ENCODE measurements at regions not wholly inside any gene's neighbourhood (a gene's known extent, or its start where the extent isn't known, plus 50 kb on each side); places are given as distances from the start of the nearest gene placed in this dataset.
"Not testable (repeated sequence)": the region's sequence is repeated elsewhere in the genome, so short reads cannot be mapped to it uniquely, and the experiment has no call there.

- no peak for DNase-seq (ENCODE audit: low spot score)
Observed at GRCh38 chr14:55979096-55979495, 139.1 kb upstream of the PELI2 start.

GRCh38 chr14:55979781-55980180 is 138.4 kb upstream of the PELI2 start:
- DNase-seq (ENCODE audit: low spot score) = no peak

DNA sequence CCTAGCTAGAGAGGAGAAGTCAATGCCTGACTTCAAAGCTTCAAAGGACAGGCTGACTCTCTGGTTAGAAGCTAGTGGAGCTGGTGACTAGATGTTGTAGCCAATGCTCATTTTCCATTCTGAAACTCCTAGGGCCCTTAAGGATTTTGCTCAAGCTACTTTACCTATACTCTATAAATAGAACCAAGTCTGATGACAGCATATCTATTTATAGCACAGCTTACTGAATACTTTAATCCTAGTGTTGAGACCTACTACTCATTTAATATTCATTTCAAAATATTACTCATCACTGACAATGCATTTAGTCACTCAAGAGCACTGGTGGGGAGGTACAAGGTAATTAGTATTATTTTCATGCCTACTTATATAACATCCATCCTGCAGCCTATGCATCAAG is 137.2 kb upstream of the PELI2 start:
- no peak for DNase-seq (ENCODE audit: low spot score)

DNA sequence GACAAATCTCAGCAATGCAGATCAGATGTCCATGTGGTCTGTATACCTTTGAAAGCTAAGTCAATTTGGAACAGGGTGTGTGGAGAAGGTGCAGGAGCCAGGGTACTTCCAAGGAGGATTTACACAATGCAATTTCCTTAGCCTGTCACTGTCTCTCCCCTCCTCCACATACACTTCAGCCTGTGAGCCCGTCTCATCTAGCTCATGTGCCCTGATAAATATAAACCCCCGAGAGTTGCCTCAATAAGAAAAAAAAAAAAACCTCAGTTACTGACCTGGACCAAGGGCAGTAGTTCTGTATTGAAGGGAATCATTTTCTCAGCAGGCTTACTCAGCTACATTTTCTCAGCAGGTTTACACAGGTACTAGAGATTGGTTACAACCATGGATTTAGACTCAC is 132.1 kb upstream of the PELI2 start:
- DNase-seq (ENCODE audit: low spot score) = no peak

DNA sequence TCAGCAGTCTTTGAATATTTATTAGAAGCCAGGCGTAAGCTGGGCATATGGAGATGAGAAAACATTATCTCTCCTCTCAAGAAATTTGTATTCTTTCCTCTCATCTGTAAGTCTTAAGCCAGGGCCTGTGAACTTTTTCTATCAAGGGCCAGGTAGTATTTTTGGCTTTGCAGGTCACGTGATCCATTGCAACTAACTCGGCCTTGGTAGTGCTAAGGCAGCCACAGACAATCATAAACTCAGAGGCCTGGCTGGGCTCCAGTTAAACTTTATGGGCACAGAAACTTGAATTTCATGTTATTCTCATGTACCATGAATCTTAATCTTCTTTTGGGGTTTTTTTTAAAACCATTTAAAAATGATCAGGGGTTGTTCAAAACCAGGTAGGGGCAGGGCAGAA is 117.4 kb upstream of the PELI2 start:
- no peak for DNase-seq (ENCODE audit: low spot score)

- DNase-seq (ENCODE audit: low spot score) = no peak
Observed at GRCh38 chr14:56002342-56002741, 115.9 kb upstream of the PELI2 start.

DNA sequence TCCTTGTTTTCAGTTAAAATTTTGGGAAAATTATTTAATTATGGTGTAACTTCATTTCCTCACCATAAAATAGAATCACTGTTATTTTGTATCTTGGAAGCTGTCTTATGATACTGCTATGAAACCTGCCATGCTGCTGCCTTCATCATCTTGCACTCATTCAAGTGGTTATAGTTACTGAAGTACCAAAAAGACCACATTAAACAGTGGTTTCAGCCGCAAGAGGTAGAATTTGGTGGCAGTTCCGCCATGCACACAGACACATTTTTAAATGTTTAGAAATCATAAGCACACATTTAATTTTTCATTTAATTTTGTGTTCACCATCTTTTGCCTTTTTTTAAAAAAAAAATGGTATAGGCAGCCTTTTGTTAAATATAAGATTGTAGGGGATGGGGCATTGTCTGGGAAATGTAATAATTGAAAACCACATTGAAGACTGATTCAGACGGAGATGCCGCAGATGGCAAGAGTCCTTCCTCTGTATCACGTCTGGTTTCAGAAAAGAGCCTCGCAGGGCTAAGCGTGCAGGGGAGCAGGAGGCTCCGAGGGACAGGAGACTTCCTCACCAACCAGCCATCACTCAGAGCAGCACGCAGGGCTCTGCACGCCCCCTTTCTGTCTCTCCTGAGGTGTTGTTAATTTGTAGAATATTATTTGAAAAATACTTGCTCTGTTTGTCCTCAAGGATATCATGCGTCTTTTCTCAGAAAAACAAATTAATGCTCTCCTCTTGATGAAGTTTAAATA is 115.2 kb upstream of the PELI2 start:
- DNase-seq (ENCODE audit: low spot score) = no peak

GRCh38 chr14:56004323-56004722 is 113.9 kb upstream of the PELI2 start:
- no peak for DNase-seq (ENCODE audit: low spot score)

GRCh38 chr14:56004786-56005185 is 113.4 kb upstream of the PELI2 start:
- DNase-seq (ENCODE audit: low spot score) = no peak

DNA sequence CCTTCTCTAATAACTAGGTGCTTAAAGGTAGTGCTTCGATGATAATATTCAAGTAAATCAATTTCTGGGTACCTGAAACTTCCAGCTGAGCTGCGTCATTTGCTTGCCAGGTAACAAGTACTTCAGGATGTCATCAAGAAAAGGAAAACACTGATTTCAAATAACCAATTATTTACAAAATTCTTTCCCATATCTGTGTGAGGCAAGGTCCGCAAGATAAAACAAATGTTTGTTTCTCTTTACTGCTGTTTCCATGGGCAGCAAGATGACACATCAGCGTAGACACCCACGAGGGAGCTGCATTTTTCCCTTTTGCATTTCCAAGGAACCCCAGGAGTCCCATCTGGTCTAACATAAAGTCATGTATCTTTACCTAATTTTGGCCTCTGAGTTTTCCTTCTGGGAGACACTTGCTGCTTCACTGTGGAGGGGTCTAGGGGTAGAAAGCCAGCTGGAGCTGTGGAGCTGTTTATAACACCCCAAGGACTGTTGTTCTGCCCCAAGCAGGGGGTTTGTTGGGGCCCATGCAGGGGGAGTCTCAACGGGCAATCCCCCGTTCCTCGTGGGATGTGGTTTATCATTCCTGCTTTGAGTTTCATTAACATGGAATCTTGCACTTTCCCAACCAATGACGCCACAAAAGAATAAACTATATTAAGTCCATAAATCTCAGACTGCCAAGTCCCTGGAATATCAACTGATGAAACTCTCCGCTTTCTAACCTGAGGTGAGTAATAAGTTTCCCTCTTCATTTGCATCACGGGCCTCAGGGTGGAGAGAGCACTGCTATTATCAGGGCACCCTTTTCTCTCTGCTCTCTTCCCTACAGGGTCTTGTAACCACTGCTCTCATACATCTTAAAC is 112.8 kb upstream of the PELI2 start:
- DNase-seq (ENCODE audit: low spot score) = no peak

GRCh38 chr14:56007491-56007890 is 110.7 kb upstream of the PELI2 start:
- DNase-seq (ENCODE audit: low spot score) = not testable (repeated sequence)

- DNase-seq (ENCODE audit: low spot score) = no peak
Observed at GRCh38 chr14:56008150-56008549, 110.1 kb upstream of the PELI2 start.

- DNase-seq (ENCODE audit: low spot score) = not testable (repeated sequence)
Observed at GRCh38 chr14:56008661-56009060, 109.5 kb upstream of the PELI2 start.

DNA sequence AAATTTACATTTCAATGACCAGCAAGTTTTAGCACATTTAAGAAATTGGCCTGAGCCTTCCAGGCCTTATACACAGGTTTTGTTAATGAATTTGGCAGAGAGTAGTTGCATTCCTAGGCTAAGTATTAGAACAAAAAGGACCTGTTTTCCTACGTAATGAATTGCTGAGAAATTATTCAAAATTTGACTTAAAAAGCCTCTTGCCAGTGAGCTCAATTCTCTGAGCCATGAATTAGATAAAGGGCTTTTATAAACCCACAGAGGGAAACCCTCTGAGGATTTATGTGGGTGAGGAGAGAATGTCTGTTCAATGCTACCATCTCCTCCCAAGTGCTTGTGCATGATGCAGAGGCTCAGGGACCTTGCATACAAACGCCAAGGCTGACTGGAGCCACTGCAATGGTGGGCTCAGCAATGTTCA is 94.5 kb upstream of the PELI2 start:
- no peak for DNase-seq (ENCODE audit: low spot score)

- no peak for DNase-seq (ENCODE audit: low spot score)
Observed at GRCh38 chr14:56025191-56025590, 93.0 kb upstream of the PELI2 start.

- DNase-seq (ENCODE audit: low spot score) = no peak
Observed at GRCh38 chr14:56026506-56026905, 91.7 kb upstream of the PELI2 start.

DNA sequence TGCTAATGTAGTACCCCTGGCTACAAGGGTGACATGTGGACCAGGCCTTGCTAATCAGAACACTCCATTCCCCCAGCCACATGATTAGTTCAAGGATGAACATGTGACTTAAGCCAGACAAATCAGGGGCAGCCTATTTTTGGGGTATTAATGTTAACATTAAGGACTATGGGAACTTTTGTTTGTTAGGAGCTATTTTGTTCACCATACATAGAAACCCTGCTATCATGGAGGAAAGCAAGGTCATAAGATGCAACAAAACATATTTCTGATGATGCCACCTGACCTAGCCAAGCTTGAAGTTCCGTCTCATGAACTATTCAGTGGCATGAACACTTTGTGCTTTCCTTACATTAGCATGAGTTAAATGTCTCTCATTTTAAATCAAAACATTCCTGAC is 90.8 kb upstream of the PELI2 start:
- no peak for DNase-seq (ENCODE audit: low spot score)

- no peak for DNase-seq (ENCODE audit: low spot score)
Observed at GRCh38 chr14:56027916-56028712, 90.1 kb upstream of the PELI2 start.

GRCh38 chr14:56036353-56036752 is 81.9 kb upstream of the PELI2 start:
- no peak for DNase-seq (ENCODE audit: low spot score)

DNA sequence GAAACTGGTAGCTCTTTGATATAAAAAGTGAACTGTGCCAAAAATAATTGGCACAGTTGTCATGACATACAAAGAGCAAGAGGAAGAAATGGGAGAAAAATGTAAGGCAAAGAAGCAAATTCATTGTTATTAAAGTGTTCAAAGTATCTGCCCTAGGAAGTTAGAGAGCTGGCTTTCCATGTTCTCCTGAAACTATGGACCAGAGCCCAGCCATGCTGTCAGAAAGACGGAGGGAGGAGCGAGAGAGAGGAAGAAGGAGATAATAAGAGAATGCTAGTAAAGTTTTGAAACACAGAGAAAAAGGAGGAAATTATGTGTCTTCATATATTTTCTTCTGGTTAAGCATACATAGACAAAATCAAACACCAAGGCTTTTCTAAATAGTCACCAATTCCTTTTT is 78.1 kb upstream of the PELI2 start:
- no peak for DNase-seq (ENCODE audit: low spot score)

DNA sequence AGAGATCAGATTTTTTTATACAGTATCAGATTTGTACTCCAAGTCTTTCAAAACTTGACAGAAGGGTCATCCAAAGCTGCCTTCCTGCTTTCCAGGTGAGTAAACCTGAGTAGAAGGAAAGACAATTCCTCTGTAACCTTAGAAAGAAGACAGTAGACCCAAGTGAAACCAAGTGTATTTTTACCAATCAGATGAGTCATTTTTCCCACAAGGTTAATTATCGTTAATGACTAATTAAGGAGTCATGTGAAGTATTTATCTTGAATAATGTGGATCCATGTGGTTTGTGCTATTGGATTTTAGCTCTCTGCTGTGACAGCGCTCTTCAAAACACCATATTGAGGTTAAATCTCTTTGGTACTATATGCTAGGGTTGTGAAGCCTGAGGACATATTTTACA is 74.0 kb upstream of the PELI2 start:
- no peak for DNase-seq (ENCODE audit: low spot score)

- DNase-seq (ENCODE audit: low spot score) = no peak
Observed at GRCh38 chr14:56046546-56046945, 71.7 kb upstream of the PELI2 start.

DNA sequence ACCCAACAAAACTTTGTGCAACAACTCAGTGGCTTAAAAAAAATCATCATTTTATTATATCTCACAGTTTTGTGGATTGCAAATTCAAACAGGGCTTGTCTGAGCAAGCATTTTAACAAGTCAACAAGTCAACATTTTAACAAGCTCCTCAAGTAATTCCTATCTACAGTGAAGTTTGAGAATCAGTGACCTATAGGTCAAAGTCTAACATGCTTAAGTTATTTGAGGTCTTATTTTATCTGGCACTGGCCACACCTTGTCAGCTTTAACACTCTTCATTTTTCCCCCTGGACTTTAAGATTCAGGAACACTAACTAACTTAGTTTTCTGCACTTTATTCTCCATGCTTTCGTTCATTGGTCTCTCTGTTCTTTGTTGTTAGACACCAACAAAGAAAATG is 71.2 kb upstream of the PELI2 start:
- DNase-seq (ENCODE audit: low spot score) = no peak
